ENCODE measurements at regions not wholly inside any gene's neighbourhood (a gene's known extent, or its start where the extent isn't known, plus 50 kb on each side); places are given as distances from the start of the nearest gene placed in this dataset.

- TF ChIP-seq USF2 (IDR thresholded peaks at IDR 0.05; ENCODE audit: low read length) = no peak
- TF ChIP-seq NRF1 (IDR thresholded peaks at IDR 0.05; ENCODE audit: low read depth, low read length) = no peak
- no peak for TF ChIP-seq CTCF (IDR thresholded peaks at IDR 0.05; ENCODE audit: control extremely low read depth in 1 of 3, insufficient read depth in 1 of 3, low read depth in 1 of 3, low read length in 3 of 3)
- TF ChIP-seq SUZ12 (IDR thresholded peaks at IDR 0.05; ENCODE audit: low read length) = no peak
- TF ChIP-seq POLR2A (IDR thresholded peaks at IDR 0.05; ENCODE audit: control extremely low read depth in 1 of 2, low read depth in 2 of 2, low read length in 2 of 2) = no peak
- TF ChIP-seq YY1 (IDR thresholded peaks at IDR 0.05; ENCODE audit: low read depth, low read length) = no peak
Measured at GRCh38 chr17:6191405-6192324, 121.5 kb downstream of the WSCD1 start.

All from H1 (cell line).